Keratinocyte (primary cell): ENCODE measurements at regions not wholly inside any gene's neighbourhood (a gene's known extent, or its start where the extent isn't known, plus 50 kb on each side); places are given as distances from the start of the nearest gene placed in this dataset.

Source experiments
- DNase-seq: peaks from one replicate; pipeline ENCODE4 v3.0.0-alpha.2; 2011; ENCODE audit warnings: low read depth, missing footprints, low spot score
- FAIRE-seq: peaks from 2 replicates; lab custom pipeline; 2011; peaks lifted over from hg19 to GRCh38; lab: Jason Lieb, UNC
- H2AFZ ChIP-seq: 2 replicates; pipeline ENCODE4 v1.6.0; 2012; ENCODE audit warnings: low read length, control low read depth, inconsistent platforms; ENCODE audit not compliant: control insufficient read depth
- H3K27ac ChIP-seq: 2 replicates; pipeline ENCODE4 v1.5.1; 2011; ENCODE audit warnings: low read length; ENCODE audit not compliant: control insufficient read depth, insufficient read depth
- H3K27me3 ChIP-seq: 3 replicates; pipeline ENCODE4 v1.6.0; 2011; ENCODE audit warnings: low read length; ENCODE audit not compliant: control insufficient read depth, insufficient read depth; ENCODE audit errors: extremely low read depth
- H3K36me3 ChIP-seq, 2 experiments: 2 replicates in 1 of 2; 3 replicates in 1 of 2; pipeline ENCODE4 v1.5.1; 2011; ENCODE audit warnings: low read length in 2 of 2, mild to moderate bottlenecking in 1 of 2; ENCODE audit not compliant: control insufficient read depth in 2 of 2, insufficient read depth in 2 of 2; ENCODE audit errors: extremely low read depth in 1 of 2
- H3K4me1 ChIP-seq: 3 replicates; pipeline ENCODE4 v1.5.1; 2011; ENCODE audit warnings: low read length; ENCODE audit not compliant: control insufficient read depth, insufficient read depth; ENCODE audit errors: extremely low read depth
- H3K4me2 ChIP-seq: 3 replicates; pipeline ENCODE4 v1.6.0; 2011; ENCODE audit warnings: low read depth, low read length; ENCODE audit not compliant: control insufficient read depth, insufficient read depth; ENCODE audit errors: extremely low read depth
- H3K4me3 ChIP-seq, 3 experiments: fragments of 200-600 bp in 1 of 3; sonication (generic) in 1 of 3; 2 replicates in 2 of 3; 3 replicates in 1 of 3; pipeline ENCODE4 v1.5.1; 2011 to 2016; ENCODE audit warnings: low read length in 3 of 3, mild to moderate bottlenecking in 3 of 3, control low read depth in 2 of 3, inconsistent platforms in 1 of 3, low read depth in 1 of 3, mixed read lengths in 1 of 3, mixed run types in 1 of 3, moderate library complexity in 1 of 3; ENCODE audit not compliant: control insufficient read depth in 2 of 3, insufficient read depth in 2 of 3; ENCODE audit errors: extremely low read depth in 1 of 3
- H3K79me2 ChIP-seq: 2 replicates; pipeline ENCODE4 v1.6.0; 2012; ENCODE audit warnings: low read length; ENCODE audit not compliant: control insufficient read depth, insufficient read depth
- H3K9ac ChIP-seq: 3 replicates; pipeline ENCODE4 v1.6.0; 2011; ENCODE audit warnings: low read length; ENCODE audit not compliant: control insufficient read depth, insufficient read depth; ENCODE audit errors: extremely low read depth
- H3K9me1 ChIP-seq: 3 replicates; pipeline ENCODE4 v1.6.0; 2011; ENCODE audit warnings: low read length; ENCODE audit not compliant: control insufficient read depth, insufficient read depth; ENCODE audit errors: extremely low read depth
- H3K9me3 ChIP-seq: 2 replicates; pipeline ENCODE4 v1.5.1; 2012; ENCODE audit warnings: low read depth, low read length; ENCODE audit not compliant: control insufficient read depth
- H4K20me1 ChIP-seq: 3 replicates; pipeline ENCODE4 v1.6.0; 2011; ENCODE audit warnings: low read length; ENCODE audit not compliant: control insufficient read depth, insufficient read depth; ENCODE audit errors: extremely low read depth
- EZH2 ChIP-seq: IDR thresholded peaks from one replicate; pipeline ENCODE4 v1.6.1; 2012; ENCODE audit warnings: inconsistent platforms, mild to moderate bottlenecking, low read length, moderate library complexity
- dilution Hi-C: fragments of 300-500 bp; cut with MboI; formaldehyde crosslinking; loops from one replicate; pipeline ENCODE4 v1.7.0; 2020; ENCODE audit warnings: low sequenced_read_pairs; ENCODE audit not compliant: extremely low pct_ligation_motif_present
- TF ChIP-seq, protein P1 (sequence below), 3 experiments: IDR thresholded peaks in 1 of 3; conservative IDR thresholded peaks in 1 of 3; optimal IDR thresholded peaks in 1 of 3; 2 replicates in 2 of 3; 3 replicates in 1 of 3; pipeline versions ENCODE3 to v1.5.1; 2011; ENCODE audit warnings: low read length in 3 of 3, mild to moderate bottlenecking in 3 of 3, moderate library complexity in 2 of 3, control low read depth in 1 of 3, inconsistent platforms in 1 of 3; ENCODE audit not compliant: insufficient read depth in 2 of 3; ENCODE audit errors: extremely low read depth in 1 of 3

- no peak overlapping the region for H3K4me3 ChIP-seq
- FAIRE-seq (no peak), DNase-seq (no peak)
- no peak overlapping the region for H3K27ac ChIP-seq
- no peak overlapping the region for H2AFZ ChIP-seq
- no peaks in the 10 kb centered on the region for H3K9me3 ChIP-seq
- no peak overlapping the region for H3K9ac ChIP-seq
- TF ChIP-seq EZH2 = no peak
- TF ChIP-seq, protein P1, sequence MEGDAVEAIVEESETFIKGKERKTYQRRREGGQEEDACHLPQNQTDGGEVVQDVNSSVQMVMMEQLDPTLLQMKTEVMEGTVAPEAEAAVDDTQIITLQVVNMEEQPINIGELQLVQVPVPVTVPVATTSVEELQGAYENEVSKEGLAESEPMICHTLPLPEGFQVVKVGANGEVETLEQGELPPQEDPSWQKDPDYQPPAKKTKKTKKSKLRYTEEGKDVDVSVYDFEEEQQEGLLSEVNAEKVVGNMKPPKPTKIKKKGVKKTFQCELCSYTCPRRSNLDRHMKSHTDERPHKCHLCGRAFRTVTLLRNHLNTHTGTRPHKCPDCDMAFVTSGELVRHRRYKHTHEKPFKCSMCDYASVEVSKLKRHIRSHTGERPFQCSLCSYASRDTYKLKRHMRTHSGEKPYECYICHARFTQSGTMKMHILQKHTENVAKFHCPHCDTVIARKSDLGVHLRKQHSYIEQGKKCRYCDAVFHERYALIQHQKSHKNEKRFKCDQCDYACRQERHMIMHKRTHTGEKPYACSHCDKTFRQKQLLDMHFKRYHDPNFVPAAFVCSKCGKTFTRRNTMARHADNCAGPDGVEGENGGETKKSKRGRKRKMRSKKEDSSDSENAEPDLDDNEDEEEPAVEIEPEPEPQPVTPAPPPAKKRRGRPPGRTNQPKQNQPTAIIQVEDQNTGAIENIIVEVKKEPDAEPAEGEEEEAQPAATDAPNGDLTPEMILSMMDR (optimal IDR thresholded peaks at IDR 0.05 in 1 of 3, IDR thresholded peaks at IDR 0.05 in 1 of 3, conservative IDR thresholded peaks at IDR 0.05 in 1 of 3; ENCODE audit: extremely low read depth in 1 of 3, insufficient read depth in 2 of 3, low read length in 3 of 3) = no peak
- no peaks in the 10 kb centered on the region for H3K36me3 ChIP-seq
- H3K27me3 ChIP-seq = peaks cover 4% of the 10 kb centered on the region
- H3K79me2 ChIP-seq = no peaks in the 10 kb centered on the region
- no peaks in the 10 kb centered on the region for H4K20me1 ChIP-seq
- no peak overlapping the region for H3K4me2 ChIP-seq
- no peaks in the 10 kb centered on the region for H3K4me1 ChIP-seq
- no peaks in the 10 kb centered on the region for H3K9me1 ChIP-seq
- dilution Hi-C loops = no loop called here
These were observed 57.1 kb upstream of the PKDCC start for GRCh38 chr2:41990688-41991087.

- no peaks in the 10 kb centered on the region for H3K79me2 ChIP-seq
- no peaks in the 10 kb centered on the region for H3K36me3 ChIP-seq
- no peaks in the 10 kb centered on the region for H4K20me1 ChIP-seq
- peaks cover 4% of the 10 kb centered on the region for H3K27me3 ChIP-seq
- H3K4me1 ChIP-seq = no peaks in the 10 kb centered on the region
- H3K9ac ChIP-seq = no peak overlapping the region
- no peaks in the 10 kb centered on the region for H3K9me3 ChIP-seq
- no peak overlapping the region for H3K4me3 ChIP-seq
- dilution Hi-C loops = no loop called here
- H3K27ac ChIP-seq = no peak overlapping the region
- TF ChIP-seq, protein P1 (optimal IDR thresholded peaks at IDR 0.05 in 1 of 3, IDR thresholded peaks at IDR 0.05 in 1 of 3, conservative IDR thresholded peaks at IDR 0.05 in 1 of 3; ENCODE audit: extremely low read depth in 1 of 3, insufficient read depth in 2 of 3, low read length in 3 of 3) = no peak
- TF ChIP-seq EZH2 = no peak
- no peak for DNase-seq
- FAIRE-seq = no peak
- no peaks in the 10 kb centered on the region for H3K9me1 ChIP-seq
- H2AFZ ChIP-seq = no peak overlapping the region
- no peak overlapping the region for H3K4me2 ChIP-seq
These were observed 55.7 kb upstream of the PKDCC start for GRCh38 chr2:41992056-41992642.
